ENCODE measurements at regions not wholly inside any gene's neighbourhood (a gene's known extent, or its start where the extent isn't known, plus 50 kb on each side); places are given as distances from the start of the nearest gene placed in this dataset.

GRCh38 chr12:102690253-102690652 is 209.9 kb upstream of the IGF1 start:
- no peak overlapping the region for H3K4me3 ChIP-seq
- H3K4me1 ChIP-seq (ENCODE audit: insufficient read depth) = no peaks in the 10 kb centered on the region
- no peak overlapping the region for H2AFZ ChIP-seq
- H3K27me3 ChIP-seq = no peaks in the 10 kb centered on the region
- H3K36me3 ChIP-seq (replicated peaks; ENCODE audit: insufficient read depth, low read depth) = no peaks in the 10 kb centered on the region
- TF ChIP-seq EZH2 (IDR thresholded peaks at IDR 0.05; ENCODE audit: borderline replicate concordance) = no peak
- TF ChIP-seq CTCF (IDR thresholded peaks at IDR 0.05; ENCODE audit: poor library complexity) = no peak
- no peak for TF ChIP-seq EZH2phosphoT487 (IDR thresholded peaks at IDR 0.05; ENCODE audit: low read depth, severe bottlenecking, unreplicated experiment)
- H4K20me1 ChIP-seq (ENCODE audit: insufficient read depth, poor library complexity, severe bottlenecking) = no peaks in the 10 kb centered on the region
- H3K9me2 ChIP-seq (replicated peaks; ENCODE audit: insufficient read depth) = no peaks in the 10 kb centered on the region
- H3K79me2 ChIP-seq = no peaks in the 10 kb centered on the region
- H3K4me2 ChIP-seq = no peak overlapping the region
- 92% methylated on average over 1 of the region's 2 CpGs for WGBS (ENCODE audit: low lambda C conversion rate, missing lambda C conversion rate)
- H3K27ac ChIP-seq = no peak overlapping the region
- no peaks in the 10 kb centered on the region for H3K9me3 ChIP-seq (ENCODE audit: low read depth)
- DNase-seq (ENCODE audit: low spot score) = no peak

- Histone ChIP-seq H3K27ac (no peak overlapping the region), H3K9me3 (ENCODE audit: low read depth) (no peaks in the 10 kb centered on the region), H3K4me1 (ENCODE audit: insufficient read depth) (no peaks in the 10 kb centered on the region), H4K20me1 (ENCODE audit: insufficient read depth, poor library complexity, severe bottlenecking) (no peaks in the 10 kb centered on the region), H3K9me2 (replicated peaks; ENCODE audit: insufficient read depth) (no peaks in the 10 kb centered on the region), H3K27me3 (no peaks in the 10 kb centered on the region), H3K4me3 (no peak overlapping the region), H2AFZ (no peak overlapping the region), H3K4me2 (no peak overlapping the region), H3K36me3 (replicated peaks; ENCODE audit: insufficient read depth, low read depth) (no peaks in the 10 kb centered on the region), H3K79me2 (no peaks in the 10 kb centered on the region)
- no peak for DNase-seq (ENCODE audit: low spot score)
- TF ChIP-seq EZH2 (IDR thresholded peaks at IDR 0.05; ENCODE audit: borderline replicate concordance) = no peak
- TF ChIP-seq CTCF (IDR thresholded peaks at IDR 0.05; ENCODE audit: poor library complexity) = no peak
- no peak for TF ChIP-seq EZH2phosphoT487 (IDR thresholded peaks at IDR 0.05; ENCODE audit: low read depth, severe bottlenecking, unreplicated experiment)
- WGBS (ENCODE audit: low lambda C conversion rate, missing lambda C conversion rate) = 92% methylated on average over 3 of the region's 3 CpGs
Observed at GRCh38 chr12:102689701-102690100, 209.3 kb upstream of the IGF1 start.

- Histone ChIP-seq H3K27ac (no peak overlapping the region), H3K9me2 (replicated peaks; ENCODE audit: insufficient read depth) (no peaks in the 10 kb centered on the region), H3K27me3 (no peaks in the 10 kb centered on the region), H3K4me3 (no peak overlapping the region), H3K4me2 (no peak overlapping the region), H2AFZ (no peak overlapping the region), H3K9me3 (ENCODE audit: low read depth) (no peaks in the 10 kb centered on the region), H4K20me1 (ENCODE audit: insufficient read depth, poor library complexity, severe bottlenecking) (no peaks in the 10 kb centered on the region), H3K36me3 (replicated peaks; ENCODE audit: insufficient read depth, low read depth) (no peaks in the 10 kb centered on the region), H3K4me1 (ENCODE audit: insufficient read depth) (no peaks in the 10 kb centered on the region), H3K79me2 (no peaks in the 10 kb centered on the region)
- TF ChIP-seq CTCF (IDR thresholded peaks at IDR 0.05; ENCODE audit: poor library complexity) (no peak), EZH2 (IDR thresholded peaks at IDR 0.05; ENCODE audit: borderline replicate concordance) (no peak), EZH2phosphoT487 (IDR thresholded peaks at IDR 0.05; ENCODE audit: low read depth, severe bottlenecking, unreplicated experiment) (no peak)
- WGBS (ENCODE audit: low lambda C conversion rate, missing lambda C conversion rate) = 95% methylated on average over 1 of the region's 1 CpG
- no peak for DNase-seq (ENCODE audit: low spot score)
Observed at GRCh38 chr12:102687523-102687922, 207.2 kb upstream of the IGF1 start.

GRCh38 chr12:102685841-102686240 is 205.5 kb upstream of the IGF1 start:
- Histone ChIP-seq H3K27ac (no peak overlapping the region), H3K36me3 (replicated peaks; ENCODE audit: insufficient read depth, low read depth) (no peaks in the 10 kb centered on the region), H3K4me1 (ENCODE audit: insufficient read depth) (no peaks in the 10 kb centered on the region), H3K4me3 (no peak overlapping the region), H3K27me3 (peaks cover 3% of the 10 kb centered on the region), H4K20me1 (ENCODE audit: insufficient read depth, poor library complexity, severe bottlenecking) (no peaks in the 10 kb centered on the region), H3K9me3 (ENCODE audit: low read depth) (no peaks in the 10 kb centered on the region), H3K9me2 (replicated peaks; ENCODE audit: insufficient read depth) (no peaks in the 10 kb centered on the region), H3K4me2 (no peak overlapping the region), H3K79me2 (no peaks in the 10 kb centered on the region), H2AFZ (no peak overlapping the region)
- 96% methylated on average over 4 of the region's 4 CpGs for WGBS (ENCODE audit: low lambda C conversion rate, missing lambda C conversion rate)
- no peak for TF ChIP-seq EZH2 (IDR thresholded peaks at IDR 0.05; ENCODE audit: borderline replicate concordance)
- TF ChIP-seq CTCF (IDR thresholded peaks at IDR 0.05; ENCODE audit: poor library complexity) = no peak
- no peak for TF ChIP-seq EZH2phosphoT487 (IDR thresholded peaks at IDR 0.05; ENCODE audit: low read depth, severe bottlenecking, unreplicated experiment)
- no peak for DNase-seq (ENCODE audit: low spot score)

Data from hepatocyte (in vitro differentiated cells).